Hematopoietic multipotent progenitor cell treated with erythropoietin and hydrocortisone succinate and interleukin-3 and kit ligand, for 4 days (in vitro differentiated cells): ENCODE measurements at regions not wholly inside any gene's neighbourhood (a gene's known extent, or its start where the extent isn't known, plus 50 kb on each side); places are given as distances from the start of the nearest gene placed in this dataset.
"Not testable (repeated sequence)": the region's sequence is repeated elsewhere in the genome, so short reads cannot be mapped to it uniquely, and the experiment has no call there.

ENCODE experiments used
- DNase-seq: peaks from one replicate; pipeline ENCODE4 v3.0.0-alpha.2; 2015

- DNase-seq: no peak
Measured at GRCh38 chr1:58936973-58937372, 153.1 kb upstream of the JUN start.

DNA sequence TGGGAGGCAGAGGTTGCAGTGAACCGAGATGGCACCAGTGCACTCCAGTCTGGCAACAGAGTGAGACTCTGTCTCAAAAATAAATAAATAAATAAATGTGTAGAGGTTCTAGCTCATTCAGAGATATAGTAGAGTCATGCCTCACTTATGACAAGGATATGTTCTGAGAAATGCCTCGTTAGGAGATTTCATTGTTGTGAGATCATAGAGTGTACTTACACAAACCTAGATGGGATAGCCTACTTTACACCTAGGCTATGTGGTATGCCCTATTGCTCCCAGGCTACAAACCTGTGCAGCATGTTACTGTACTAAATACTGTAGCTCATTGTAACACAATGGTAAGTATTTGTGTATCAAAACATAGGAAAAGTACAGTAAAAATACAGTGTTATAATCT, 155.3 kb upstream of the JUN start:
- no peak for DNase-seq

DNA sequence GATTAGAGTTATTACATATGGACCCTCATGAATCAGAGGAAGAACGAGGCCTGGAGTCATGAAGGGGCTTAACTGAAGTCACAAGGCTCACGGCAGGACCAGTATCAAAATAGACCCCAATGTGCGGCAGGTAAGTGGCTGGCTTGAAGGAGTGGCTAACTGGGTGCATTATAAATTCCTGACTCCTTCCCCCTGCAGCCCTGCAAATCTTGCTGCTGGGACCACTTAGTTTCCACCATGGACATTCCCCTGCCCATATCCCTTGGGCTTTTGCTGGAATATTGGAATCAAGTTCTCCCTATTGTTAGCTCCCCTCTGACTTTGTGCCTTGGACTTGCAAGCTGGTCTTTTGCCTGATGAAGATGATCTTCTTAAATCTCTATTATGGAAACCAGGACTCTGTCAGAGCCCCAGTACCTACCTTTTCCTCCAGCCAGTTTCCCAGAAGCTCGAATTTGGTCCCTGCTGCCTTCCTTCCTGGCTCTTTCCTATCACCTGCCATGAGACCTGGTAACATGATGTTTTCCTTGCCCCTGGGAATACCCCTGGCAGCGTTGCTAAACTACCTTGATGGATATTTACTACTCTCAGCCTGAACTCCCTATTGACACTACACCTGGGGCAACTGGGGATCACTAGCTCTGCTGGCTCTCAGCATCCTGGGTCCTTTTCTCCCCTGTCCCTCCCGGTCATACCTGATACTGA, 156.0 kb upstream of the JUN start:
- DNase-seq: no peak

- DNase-seq: peak; percentile 54
Measured at GRCh38 chr1:58941471-58942289, 157.8 kb upstream of the JUN start.

DNA sequence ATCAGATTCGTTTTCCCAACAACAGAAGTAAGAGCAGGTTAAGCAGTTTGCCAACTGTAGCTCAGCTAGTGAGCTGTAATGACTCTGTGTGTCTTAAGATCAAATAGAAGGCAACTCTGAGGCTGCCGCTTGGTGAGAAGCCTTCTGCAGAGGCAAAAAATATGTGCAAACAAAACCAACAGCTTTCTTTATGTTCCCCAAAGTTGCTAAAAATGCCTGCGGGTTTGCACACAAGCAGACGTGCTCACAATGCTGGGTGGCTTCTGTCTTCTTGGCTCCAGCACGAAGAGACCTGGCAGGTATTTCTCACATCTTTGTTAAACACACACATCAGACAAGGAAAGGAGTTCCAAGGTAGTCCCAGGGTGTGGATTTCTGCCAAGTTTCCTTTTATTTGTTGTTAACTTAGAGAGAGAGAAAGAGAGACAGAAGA, 158.9 kb upstream of the JUN start:
- no peak for DNase-seq

- DNase-seq: no peak
Measured at GRCh38 chr1:58943776-58944175, 159.9 kb upstream of the JUN start.

- no peak for DNase-seq
Measured at GRCh38 chr1:58944439-58944838, 160.6 kb upstream of the JUN start.

DNA sequence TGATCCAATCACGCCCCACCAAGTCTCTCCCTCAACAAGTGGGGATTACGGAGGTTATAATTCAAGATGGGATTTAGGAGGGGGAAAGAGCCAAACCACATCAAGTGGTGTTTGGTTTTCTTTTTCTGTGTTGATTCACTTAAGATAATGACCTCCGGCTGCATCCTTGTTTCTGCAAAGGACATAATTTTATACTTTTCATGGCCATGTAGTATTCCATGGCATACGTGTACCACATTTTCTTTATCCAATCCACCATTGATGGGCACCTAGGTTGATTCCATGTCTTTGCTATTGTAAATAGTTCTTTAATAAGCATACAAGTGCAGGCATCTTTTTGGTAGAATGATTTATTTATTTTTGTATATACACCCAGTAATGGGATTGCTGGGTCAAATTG, 162.5 kb upstream of the JUN start:
- no peak for DNase-seq

DNA sequence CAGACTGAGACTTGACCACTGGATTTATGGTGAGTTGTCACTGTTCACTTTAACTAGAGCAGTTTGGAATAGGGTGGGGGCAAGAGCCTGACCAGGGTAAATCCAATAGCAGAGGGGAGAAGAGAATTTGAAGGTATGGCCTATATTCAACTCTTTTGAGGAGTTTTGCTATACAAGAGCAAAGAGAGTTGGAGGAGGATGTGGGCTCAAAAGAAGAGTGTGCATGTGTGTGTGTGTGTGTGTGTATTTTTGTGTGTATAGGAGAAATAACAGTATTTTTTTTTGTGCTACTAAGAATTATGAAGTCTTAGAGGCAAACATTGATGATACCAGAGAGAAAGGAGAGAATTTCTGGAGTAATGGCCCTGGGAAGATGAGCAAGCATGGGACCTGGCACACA, 164.8 kb upstream of the JUN start:
- no peak for DNase-seq

DNA sequence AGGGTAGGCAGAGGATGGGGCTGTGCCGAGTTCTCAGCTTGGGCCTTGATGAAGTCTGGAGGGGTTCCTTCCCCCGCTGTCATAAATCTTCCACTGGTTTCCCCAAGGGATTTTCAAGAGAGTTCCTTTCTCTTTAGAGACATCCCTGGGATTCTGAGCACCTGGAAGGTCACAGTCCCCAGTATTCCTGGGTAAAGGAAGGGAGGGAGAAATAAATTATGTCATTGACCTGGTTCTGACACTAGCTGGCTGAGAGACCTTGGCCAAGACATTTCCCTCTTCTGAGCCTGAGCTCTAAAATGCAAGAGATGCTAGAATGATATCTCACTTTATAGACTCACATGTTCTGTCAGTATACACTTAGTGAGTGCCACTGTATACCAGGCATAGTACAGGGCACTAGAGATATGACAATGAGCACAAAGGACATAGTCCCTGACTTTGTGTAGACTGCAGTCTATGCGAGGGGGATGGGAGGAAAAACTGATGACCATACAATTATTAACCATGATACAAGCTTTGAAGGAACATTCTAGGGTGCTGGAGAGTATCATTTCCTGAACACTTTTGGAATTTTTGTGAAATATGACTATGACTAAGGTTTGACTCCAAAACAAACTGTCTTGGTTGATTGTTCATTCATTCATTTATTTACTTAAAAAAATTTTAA, 165.8 kb upstream of the JUN start:
- DNase-seq: no peak

- no peak for DNase-seq
Measured at GRCh38 chr1:58950897-58951296, 167.1 kb upstream of the JUN start.

DNA sequence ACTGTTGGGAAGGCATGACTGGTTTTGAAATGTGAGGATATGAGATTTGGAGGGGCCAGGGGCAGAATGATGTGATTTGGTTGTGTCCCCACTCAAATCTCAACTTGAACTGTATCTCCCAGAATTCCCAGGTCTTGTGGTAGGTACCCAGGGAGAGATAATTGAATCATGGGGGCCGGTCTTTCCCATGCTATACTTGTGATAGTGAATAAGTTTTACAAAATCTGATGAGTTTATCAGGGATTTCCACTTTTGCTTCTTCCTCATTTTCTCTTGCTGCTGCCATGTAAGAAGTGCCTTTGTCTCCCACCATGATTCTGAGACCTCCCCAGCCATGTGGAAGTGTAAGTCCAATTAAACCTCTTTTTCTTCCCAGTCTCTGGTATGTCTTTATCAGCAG, 170.1 kb upstream of the JUN start:
- not testable (repeated sequence) for DNase-seq

- not testable (repeated sequence) for DNase-seq
Measured at GRCh38 chr1:58963287-58963686, 179.4 kb upstream of the JUN start.

GRCh38 chr1:58964428-58964827, 180.6 kb upstream of the JUN start:
- DNase-seq: no peak

GRCh38 chr1:58964880-58965279, 181.0 kb upstream of the JUN start:
- DNase-seq: peak; percentile 43

DNA sequence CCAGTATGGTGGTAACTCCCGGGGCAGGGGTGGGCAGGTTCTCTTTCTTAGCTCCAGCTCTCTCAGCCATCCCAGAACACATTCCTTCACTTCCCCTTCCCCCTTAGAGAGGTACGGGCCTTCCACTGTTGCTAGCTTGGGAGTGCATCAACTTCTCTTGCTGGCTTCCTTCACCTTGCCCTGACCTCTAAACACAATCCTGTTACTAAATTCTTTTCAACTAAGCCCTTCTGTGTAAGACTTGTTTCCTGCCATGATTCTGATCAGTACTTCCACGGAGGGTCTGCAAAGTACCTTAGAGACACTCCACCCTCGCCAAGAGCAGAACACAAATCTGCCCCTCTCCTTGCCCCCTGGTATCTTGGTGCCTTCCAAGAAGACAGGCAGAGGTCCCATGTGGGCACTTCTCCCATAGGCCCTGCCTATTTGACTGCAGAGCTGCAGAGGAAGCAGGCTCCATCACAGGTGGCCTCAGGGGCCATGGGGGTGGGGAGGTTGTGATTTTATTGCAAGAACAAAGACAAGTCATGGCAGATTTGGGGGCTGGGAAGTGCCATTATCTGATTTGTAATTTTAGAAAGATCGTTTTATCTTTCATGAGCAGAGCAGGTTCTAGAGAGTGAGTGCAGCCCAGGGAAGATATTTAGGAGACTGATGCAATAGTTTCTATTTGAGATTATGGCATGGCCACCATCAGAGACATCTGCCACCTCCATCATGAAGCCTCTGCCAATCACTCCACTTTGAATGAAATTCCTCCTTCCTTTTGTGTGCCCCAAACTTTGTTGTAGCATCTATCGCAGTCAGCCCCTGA, 182.5 kb upstream of the JUN start:
- DNase-seq: no peak

DNA sequence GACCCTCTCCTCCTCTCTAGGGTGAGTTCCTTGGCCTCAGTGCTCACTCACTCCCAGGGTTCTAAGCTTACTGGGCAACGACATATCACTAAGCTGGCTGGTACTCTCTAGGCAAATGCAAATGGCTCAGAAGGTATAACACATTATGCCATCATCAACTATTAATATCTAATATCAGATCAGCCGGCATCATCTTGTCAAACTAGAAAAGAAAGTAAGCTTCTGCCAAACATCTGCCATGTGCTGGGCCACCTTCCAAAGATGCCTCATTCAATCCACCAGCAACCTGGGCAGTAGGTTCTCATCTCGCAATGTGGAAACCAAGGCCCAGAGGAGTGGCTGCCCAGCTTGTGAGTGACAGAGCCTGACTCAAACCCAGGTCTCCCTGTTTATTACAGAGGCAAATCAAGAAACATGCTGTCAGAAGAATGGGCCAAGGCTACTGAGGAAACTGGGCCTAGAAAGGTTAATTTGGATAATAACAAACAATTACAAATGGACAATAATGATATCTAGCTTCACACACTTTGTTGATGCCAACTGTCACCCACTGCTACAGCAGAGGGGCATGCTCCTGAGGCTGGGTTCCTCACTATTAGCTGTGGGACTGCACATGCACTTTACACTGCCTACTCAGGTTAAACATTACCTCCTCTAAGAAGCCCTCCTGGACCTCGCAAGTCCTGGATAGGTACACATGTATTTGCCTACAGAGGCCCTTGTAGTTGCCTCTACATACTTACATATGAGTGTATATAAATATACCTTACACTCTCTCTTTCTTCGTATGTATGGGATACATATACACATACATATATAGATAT, 183.3 kb upstream of the JUN start:
- no peak for DNase-seq

DNA sequence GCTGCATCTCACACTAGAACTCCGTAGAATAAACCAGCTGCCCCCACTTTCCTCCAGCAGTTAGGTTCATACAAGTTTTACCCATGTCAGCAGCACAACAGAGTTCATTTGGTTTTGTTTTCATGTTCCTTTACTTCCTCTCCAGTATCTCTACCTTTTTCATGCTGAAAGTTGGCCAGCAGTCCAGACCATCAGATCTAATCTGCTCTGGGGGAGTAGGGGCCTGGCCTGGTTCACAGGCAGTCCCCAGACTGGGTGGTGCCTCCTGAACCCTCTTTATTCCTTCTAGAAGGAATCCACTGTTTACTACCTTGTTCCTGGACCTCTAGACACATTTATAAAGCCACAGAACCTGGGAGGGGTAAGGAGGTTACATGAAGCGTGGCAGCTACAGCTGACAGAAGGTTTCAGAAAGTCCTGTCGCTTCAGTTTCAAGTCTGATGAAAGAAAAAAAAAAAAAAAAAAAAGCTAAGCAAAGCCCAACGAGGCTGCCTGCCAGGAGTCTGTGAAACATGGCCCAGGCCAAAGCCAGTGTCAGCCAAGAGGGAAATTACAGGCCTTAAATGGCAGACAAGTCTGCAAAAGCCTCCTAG, 184.6 kb upstream of the JUN start:
- peak; percentile 55 for DNase-seq

DNA sequence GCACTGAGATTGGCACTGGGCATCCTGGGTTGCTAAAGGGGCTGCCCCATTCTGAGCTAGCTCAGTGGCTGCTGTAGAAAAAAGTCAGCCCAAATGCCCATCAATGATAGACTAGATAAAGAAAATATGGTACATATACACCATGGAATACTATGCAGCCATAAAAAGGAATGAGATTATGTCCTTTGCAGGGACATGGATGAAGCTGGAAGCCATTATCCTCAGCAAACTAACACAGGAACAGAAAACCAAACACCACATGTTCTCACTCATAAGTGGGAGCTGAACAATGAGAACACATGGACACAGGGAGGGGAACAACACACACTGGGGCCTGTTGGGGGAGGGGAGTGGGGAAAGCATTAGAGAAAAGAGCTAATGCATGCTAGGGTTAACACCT, 185.3 kb upstream of the JUN start:
- not testable (repeated sequence) for DNase-seq

- DNase-seq: no peak
Measured at GRCh38 chr1:58971629-58972140, 187.8 kb upstream of the JUN start.

GRCh38 chr1:58975888-58976287, 192.0 kb upstream of the JUN start:
- DNase-seq: peak; percentile 18
